Eye (tissue), 1 donor: ENCODE measurements at regions not wholly inside any gene's neighbourhood (a gene's known extent, or its start where the extent isn't known, plus 50 kb on each side); places are given as distances from the start of the nearest gene placed in this dataset.

Source experiments
- DNase-seq: peaks from one replicate; pipeline ENCODE4 v3.0.0-alpha.2; 2015

DNA sequence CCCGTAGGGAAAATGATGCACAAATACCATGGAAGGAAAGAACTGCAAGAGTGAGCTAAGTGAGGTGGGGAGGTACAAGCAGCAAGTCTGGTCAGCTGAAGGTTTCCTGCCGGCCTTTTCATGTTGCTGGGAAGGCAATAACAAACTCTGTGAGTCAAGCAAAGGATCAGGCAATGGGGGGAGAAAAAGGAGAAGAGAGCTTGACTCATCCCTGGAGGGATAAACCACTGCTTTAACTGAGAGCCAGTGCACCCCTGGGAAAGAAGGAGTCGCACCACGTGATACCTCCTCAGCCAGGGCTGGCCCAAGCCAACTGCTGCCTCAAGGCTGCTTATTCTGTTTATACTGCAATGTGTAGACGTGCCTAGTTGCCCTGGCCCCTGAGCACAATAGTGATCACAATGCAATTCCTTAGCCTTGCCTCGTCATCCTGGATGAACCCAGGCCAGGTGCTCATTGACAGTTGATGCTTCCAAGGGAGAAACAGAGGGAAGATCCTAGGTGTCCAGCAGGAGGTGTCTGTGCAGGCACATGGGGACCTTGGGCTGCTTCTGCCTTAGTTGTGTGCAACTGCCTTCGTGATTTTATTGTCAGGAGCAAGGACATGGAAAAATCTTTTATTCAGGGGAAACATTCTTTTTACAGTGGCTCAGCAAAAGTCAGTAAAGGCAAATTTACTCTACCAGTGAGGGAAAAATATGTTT is 203.0 kb upstream of the TUT7 start:
- DNase-seq: no peak

DNA sequence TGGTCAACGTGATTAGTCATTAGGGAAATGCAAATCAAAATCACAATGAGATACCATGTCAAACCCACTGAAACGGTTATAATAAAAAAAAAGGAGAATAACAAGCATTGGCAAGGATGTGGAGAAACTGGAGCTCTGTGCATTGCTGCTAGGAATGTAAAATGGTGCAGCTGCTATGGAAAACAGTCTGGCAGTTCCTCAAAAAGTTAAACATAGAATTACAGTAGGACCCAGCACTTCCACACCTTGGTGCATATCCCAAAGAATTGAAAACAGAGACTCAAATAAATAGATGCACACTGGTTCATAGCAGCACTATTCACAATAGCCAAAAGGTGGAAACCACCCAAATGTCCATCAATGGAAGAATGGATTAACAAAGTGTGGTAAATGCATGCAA is 201.5 kb upstream of the TUT7 start:
- no peak for DNase-seq

DNA sequence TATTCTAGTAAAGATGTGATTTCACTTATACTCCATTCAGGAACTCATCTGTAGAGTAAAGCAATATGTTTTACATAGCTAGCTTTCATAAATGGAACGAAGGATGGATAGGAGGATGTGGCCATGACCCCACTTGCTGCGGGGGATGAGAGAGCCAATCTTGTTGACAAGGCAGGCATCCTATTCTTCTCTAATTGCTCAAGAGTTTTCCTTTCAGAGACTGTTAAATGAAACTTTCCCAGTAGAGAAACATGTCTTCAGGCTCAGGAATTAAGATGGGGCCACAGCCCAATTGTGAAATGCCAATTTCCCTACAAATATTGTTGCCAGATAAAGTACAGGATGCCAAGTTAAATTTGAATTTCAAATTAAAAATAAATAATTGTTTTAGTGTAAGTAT is 196.2 kb upstream of the TUT7 start:
- DNase-seq: no peak

DNA sequence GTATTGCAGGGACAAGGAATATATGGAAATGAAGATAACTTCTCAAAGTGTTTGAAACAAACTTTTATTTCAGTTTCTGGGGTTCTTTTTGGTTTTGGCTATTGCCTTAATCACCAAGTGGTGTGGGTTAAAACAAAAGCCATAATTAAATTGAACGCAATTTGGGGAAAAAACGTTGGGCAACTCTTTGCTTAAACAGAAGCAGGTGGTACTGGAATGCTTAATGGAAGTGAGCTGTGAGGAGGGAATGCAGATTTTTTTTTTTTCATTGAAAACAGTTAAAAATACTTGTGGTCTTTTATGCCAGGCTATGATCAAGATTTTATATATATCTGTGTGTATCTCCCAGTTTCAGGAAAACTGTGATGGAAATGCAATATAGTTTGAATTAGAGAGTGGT is 195.7 kb upstream of the TUT7 start:
- DNase-seq: no peak

DNA sequence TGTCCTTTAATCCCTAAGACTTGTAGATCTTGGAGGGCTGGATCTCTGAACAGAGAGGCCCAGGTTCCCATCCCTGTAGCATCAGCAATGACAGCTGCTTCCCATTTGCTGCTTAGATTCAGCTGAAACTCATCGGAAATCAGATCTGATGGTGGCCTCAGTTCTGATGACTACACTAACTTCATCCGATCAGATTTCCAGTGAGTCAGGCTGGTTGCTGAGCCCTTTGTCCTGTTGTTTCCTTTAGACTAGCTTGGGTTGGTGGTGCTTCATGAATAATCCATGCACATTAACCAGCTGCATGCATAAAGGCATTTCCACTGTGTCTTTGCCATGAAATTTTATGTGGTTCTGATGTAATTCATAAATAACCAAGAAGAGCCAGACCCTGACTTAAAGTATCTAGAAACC is 195.2 kb upstream of the TUT7 start:
- DNase-seq: peak; percentile 65

DNA sequence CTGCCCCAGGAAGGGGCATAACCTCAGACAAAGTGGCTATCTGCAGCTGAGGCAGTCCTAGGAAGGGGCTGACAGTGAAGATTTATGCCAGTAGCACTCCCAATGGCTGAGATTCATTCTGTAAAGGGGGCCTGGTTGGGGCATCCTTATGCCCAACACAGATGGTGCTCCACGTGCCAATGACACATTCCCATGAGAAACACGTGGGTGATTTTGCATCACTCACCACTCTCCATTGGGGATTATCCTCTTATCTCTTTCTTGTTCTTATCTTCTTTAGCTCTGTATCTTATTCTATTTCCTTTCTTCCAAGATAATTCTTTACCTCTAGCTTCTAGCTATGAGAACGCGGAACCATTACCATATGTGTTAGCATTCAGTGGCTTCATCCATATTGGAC is 194.0 kb upstream of the TUT7 start:
- DNase-seq: no peak

DNA sequence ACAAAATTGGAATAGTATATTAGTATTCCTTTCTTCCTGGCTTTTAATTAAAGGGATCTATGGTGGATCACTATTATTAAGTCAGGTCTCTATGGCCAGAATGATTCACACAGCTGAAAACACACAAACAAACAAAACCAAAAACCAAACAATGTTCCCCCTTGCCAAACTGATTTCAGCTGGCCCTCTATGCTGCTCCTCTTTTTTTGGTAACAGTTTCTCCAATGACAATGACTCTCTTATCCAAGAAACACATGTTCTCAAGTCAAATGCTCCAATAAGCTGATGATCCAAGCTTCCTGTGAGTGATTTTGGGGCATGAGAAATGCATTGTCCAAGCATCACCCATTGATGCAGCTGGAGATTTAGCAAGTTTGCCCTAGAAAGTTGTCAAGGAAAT is 193.4 kb upstream of the TUT7 start:
- no peak for DNase-seq

DNA sequence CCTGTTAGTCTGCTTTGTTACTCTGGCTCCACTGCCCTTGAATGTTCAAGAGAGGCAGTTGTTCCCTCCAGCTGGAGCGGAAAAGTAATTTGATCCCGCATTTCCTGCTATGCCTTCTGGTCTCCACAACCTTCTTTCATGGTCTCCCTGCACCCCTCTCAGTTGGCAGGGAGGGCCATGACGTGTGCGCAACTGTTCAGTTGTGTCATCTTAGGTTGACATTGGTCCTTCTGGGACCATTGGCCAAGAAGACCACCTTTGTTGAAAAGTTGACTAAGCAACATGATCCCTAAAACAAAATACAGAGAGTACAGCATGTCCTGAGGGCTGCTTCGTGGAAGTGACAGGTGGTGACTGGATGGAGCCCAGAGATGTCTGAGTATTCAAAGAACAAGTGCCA is 192.5 kb upstream of the TUT7 start:
- peak; percentile 65 for DNase-seq

DNA sequence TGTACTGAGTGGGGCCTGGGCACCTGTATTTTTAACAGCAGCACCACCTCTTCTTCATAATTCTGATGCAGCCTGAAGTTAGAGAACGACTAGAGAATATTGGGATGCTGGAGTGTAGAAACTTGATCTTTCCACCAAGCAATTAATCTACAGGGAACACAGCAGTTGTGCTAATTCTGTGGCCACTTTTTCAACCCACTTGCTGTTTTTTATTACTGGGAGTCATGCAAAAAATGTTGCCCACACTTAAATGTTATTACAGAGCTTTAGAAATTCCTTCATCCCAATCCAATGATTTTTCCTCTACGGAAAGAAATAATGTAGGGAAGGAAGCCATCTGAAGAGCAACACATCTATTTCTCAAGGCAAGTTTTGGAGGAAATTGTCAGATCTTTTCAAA is 190.9 kb upstream of the TUT7 start:
- no peak for DNase-seq

DNA sequence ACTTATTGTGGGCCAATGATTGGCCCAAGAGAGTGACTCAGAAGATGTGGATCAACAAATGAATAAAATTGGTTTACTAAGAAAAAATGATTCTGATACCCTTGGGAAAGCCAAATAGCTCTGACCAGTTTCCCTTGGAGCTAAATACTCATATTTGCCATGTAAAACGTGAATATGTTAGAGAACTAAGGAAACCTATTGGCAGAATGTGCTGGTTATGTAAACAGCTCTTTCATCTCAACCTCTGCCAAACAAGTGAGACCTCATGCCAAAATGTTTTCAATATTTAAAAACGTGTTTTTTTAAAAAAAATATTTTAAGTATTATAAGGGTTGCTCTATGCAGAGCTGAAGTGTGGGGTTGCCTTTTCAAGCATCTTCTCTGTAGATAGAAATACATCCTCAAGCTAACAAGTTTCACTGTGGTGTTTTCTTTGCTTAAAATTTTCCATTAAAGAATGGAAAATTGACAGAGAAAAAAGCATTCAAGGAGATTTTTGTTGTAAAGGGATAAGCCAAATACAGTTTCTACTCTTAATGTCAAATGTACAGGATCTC is 186.9 kb upstream of the TUT7 start:
- DNase-seq: no peak

DNA sequence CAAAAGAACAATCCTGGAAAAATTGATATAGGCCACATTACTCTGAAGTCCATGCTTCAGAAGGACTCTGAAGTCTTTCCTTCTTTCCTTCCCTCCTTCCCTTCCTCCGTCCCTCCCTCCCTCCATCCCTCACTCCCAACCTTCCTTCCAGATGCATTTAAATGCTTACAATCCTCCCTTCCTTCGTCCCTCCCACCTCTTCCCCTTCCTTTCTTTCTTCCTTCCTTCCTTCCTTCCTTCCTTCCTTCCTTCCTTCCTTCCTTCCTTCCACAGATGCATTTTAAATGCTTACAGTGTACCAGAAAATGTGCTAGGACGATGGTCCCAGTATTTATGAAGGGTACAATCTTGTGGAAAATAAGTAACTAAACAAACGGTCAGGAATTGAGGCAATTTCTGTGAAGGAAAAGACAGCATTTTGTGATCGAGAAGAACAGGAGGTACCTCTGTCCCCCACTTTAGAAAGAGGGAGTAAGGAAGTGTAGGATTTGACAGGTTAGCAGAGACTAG is 181.3 kb upstream of the TUT7 start:
- DNase-seq: no peak

DNA sequence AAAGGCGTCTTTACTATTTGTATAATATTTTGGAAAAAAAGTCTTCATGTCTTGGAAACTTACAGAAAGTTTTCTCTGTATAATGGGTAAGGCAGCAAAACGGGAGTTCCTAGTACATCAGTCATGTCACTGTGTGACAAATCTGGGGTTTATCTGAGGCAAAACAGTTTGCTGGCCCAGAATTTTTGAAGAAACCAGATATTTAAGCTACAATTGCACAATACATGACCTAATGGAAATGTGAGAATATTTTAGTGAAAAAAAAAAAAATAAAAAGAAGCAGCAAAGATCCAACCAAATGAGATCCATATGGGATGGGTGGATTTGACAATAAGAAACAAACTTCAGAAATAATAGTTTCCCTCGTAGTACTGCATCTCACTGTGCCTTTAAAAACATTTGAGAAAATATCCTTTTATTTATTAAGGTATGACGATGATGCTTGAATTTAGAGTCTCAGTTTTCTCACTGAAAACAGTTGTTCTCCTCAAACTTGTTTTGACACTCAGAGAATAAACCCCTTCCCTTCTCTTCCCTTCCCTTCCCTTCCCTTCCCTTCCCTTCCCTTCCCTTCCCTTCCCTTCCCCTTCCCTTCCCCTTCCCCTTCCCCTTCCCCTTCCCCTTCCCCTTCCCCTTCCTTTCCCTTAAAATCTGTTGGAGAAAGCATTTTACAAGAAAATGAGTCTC is 180.5 kb upstream of the TUT7 start:
- peak; percentile 73 for DNase-seq

DNA sequence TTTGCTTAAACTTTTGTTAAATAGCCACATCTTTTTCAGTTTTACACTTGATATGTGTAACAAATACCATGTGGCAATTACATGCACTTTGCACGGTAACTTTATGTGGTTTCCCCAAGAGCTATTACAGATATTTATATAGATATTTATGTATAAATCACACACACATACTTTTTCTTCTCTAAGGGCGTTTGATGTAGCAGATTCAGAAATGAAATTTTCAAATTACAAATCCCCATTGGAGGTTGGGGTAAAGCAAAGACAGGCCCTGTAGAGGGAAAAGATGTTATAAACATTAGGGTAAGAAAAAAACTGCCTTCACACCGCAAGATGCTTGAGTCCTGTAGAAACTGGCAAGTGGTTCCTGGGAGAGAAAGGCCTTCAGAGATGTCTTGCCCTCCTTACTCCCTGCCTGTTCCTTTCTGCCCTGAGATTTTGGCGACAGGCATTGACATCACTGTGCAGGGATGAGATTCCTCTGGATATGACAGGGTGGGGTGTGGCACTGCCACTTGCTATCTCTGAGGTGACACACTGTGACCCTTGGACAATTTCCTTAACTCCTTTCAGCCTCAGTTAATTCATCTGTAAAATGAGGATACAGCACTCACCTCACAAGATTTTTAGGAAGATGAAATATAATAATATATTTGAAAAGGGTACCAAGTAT is 177.9 kb upstream of the TUT7 start:
- DNase-seq: peak; percentile 39

DNA sequence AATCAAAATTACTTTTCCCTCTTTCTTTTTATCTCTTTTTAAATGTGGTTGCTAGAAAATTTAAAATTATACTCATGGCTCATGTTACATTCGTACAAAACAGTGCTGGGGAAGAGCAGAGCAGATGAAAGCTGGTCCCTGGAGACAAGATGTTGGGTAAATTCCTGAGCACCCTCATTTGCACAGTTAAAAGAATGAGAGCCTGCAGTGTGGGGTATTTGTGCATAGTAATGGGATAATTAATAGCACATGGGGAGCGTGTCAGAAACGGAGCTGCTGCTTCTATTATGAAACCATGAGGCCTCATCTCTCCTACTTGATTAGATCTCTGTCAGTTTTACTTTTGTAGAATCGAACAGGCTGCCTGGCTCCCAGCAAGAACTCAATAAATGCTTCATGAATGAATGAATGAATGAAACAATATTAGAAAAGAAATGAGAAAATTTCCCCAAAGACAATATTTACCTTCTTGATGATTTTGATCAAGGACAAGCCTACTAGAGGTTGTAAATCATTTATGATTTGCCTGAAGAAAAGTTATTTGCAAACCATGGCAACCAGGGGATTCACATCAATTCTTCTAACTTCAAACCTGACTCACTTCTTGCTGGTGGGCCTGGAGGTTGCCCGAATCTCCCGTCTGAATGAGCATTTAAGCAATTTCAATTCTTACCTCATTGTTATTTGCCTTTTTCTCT is 177.2 kb upstream of the TUT7 start:
- DNase-seq: no peak

DNA sequence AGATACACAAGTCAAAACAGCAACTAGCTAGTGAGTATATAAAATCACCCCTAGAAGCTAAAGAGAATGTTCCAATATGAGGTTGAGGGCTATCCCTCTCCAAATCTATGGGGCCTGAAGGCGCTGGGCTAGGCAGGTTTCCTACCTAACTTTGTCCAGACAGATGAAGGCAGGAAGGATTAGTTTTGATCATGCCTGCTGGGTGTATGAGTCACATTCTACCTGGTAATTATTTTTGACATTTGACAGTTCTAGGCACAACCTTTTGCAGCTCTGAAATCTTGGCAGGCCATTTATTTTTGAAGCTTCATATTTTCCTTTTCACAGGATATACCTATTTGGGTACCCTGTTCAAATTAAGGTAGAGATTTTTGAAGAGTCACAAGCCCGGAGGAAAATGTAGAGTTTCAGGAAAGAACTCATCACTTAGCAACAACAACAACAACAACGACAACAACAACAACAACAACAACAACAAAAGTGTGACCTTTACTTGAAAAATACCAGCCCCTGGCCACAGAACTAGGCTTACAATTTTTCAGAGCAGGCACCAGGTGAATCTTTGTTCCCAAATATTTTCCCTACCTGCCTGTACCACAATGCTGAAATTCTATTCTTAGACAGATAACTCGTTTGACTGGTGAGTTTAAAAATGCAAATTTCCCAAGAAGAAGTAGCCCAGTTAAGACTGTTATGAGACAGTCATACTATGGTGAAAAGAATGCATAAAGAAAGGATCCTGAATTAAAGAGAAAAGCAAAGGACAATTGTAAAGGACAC is 175.5 kb upstream of the TUT7 start:
- peak; percentile 28 for DNase-seq

DNA sequence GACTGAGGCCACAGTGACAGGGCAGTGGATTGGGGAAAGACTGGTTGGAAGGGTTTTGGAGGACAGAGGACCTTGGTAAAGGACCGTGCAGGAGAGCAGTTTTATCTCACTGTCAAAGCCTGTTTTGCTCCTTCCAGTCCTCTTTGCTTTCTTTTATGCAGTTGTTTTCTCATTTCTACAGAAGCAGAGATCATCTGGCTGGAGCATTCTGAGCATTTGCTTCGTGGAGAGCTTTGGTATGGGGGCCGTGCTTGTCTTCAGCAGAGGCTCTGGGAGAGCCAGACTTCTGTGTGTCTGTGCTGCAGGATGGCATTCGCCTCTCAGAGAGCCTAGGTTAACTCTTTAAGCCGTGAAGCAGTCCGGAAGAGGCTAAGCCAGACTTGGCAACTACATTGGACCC is 171.8 kb upstream of the TUT7 start:
- DNase-seq: peak; percentile 29

DNA sequence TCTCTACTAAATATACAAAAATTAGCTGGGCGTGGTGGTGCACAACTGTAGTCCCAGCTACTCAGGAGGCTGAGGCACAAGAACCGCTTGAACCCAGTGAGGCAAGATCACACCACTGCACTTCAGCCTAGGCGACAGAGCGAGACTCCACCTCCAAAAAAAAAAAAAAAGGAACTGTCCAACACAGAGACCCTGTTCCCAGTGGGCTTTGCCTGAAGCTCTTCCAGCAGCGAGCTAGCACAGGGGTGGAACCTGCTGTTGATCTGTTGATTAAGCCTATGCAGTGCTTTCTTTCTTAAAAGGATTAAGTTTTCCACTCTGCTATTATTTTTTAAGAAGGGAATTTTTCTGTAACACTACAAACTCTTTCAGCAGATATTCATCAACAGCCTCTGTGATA is 171.0 kb upstream of the TUT7 start:
- peak; percentile 30 for DNase-seq

DNA sequence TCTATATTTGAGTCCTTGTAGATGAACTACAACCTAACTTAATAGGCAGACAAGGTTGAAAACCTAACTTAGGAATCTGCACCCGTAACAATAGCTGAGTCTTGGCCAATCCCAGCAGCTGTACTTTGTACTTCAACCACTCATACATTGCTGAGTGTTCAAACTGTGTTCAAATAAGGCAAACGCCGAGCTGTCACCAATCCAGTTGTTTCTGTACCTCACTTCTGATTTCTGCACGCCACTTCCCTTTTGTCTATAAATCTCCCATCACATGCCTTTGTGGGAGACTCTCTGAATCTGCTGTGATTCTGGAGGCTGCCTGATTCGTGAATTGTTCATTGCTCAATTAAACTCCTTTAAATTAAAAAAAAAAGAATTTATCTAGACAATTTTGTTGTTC is 167.8 kb upstream of the TUT7 start:
- DNase-seq: no peak

DNA sequence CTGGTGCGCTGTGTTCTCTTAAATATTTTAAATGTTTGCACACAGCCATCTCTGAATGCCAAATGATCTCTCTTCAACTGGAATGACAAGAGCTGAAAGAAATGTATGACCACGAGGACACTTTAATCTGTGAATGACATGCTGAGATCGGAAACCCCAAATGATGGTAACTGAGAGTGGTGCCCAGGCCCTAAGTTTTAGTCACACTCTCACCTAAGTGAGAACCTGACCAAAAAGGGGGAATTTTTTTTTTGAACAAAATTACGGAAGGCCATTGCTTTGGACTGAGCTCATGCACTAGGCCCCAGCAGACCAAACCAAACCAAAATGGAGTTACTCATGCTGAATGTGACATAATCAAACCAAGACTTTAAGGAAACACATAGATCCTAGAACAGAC is 167.1 kb upstream of the TUT7 start:
- no peak for DNase-seq

DNA sequence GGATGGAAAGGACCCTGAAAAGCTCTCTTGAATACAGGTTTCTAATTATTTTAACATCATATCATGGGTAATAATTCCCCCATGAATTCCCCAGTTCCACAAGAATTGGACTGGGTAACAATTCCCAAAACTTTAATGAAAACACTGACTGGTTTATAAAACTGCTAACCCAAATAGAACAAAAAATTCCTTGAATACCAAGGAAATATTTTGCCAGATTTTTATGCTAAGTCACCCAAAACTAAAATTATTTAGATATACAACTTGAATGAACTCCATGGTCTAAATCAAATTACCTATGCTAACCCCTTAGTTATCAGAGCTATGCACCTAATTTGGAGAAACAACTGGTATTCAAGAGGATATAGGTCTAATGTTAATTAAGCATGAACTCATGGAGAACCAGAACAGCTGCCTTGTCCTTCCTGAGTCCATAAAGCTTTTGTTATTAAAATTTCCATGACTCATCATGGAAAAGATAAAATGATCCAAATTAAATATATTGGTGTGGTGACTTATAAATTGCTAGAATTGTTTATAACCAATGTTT is 164.9 kb upstream of the TUT7 start:
- DNase-seq: no peak

DNA sequence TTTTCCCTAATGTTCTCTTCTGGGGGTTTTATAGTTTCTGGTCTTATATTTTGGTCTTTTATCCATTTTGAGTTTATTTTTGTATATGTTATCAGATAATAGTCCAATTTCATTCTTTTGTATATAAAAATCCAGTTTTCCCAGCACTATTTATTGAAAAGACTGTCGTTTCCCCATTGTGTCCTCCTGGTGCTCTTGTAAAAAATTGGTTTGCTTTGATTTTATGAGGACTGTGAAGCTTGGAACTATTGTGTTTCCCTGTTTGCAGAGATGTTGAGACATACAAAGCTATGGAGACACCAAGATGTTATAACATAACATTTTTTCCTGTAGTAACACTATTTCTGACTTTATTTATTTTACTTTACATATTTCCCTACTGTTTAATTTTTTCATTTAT is 163.3 kb upstream of the TUT7 start:
- DNase-seq: no peak

DNA sequence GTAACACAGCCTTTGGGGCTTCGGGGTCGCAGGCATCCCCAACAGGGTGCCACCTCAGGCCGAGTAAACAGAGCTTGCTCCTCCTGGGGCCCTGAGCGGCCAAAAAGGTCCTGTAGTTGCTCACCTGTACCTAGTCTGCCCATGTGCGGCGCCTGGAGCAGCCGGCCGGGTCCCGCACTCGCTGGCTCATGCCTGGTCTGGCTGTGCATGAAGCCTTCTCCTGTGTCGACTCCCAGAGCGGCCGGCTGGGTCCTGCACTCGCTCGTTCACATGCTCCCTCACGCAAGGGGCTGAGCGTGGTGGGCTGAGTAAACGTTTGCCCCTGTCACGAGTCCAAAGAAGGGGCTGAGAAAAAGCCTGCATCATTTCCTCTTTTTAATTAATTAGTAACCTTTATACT is 162.4 kb upstream of the TUT7 start:
- no peak for DNase-seq
